GM10248 (cell line): ENCODE measurements at regions not wholly inside any gene's neighbourhood (a gene's known extent, or its start where the extent isn't known, plus 50 kb on each side); places are given as distances from the start of the nearest gene placed in this dataset.
"Not testable (repeated sequence)": the region's sequence is repeated elsewhere in the genome, so short reads cannot be mapped to it uniquely, and the experiment has no call there.

Experiments used
- CTCF ChIA-PET: fragments of 300-600 bp; sonication (Branson Sonifier 250); formaldehyde crosslinking; extraction: SDS; loops from one replicate; lab custom pipeline; 2021; ENCODE audit warnings: antibody characterized with exemption; lab: Yijun Ruan, JAX
- POLR2A ChIA-PET: fragments of 350-650 bp; sonication (Branson Sonifier 250); formaldehyde crosslinking; extraction: SDS; loops from one replicate; lab custom pipeline; 2020; ENCODE audit warnings: antibody characterized with exemption; lab: Yijun Ruan, JAX
- DNase-seq: peaks from one replicate; pipeline ENCODE4 v3.0.0; 2012; ENCODE audit errors: extremely low spot score
- TF ChIP-seq, protein P1 (sequence below): IDR thresholded peaks from 2 replicates; pipeline ENCODE4 v1.5.1; 2012; ENCODE audit warnings: mild to moderate bottlenecking, low read depth; ENCODE audit errors: extremely low read depth, missing control alignments, control extremely low read depth

DNA sequence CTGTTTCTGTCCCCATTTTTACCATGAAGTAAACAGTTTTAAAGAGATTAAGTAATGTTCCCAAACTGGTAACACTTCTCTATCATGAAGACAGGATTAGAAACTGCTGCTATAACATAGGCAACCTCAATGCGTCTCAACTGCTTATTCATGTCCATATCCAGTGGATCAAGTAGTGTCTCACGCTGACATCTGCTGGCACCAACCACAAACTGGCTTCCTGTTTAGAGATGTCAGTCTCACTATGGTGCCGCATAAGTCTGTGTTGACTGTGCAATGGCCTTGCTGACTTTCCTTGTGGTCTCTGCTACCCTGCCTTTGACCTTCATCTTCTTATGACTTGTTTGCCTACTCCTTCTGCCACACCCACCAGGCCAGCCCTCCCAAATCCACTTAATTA, 369.6 kb upstream of the DPP6 start:
- DNase-seq: no peak
- TF ChIP-seq, protein P1, sequence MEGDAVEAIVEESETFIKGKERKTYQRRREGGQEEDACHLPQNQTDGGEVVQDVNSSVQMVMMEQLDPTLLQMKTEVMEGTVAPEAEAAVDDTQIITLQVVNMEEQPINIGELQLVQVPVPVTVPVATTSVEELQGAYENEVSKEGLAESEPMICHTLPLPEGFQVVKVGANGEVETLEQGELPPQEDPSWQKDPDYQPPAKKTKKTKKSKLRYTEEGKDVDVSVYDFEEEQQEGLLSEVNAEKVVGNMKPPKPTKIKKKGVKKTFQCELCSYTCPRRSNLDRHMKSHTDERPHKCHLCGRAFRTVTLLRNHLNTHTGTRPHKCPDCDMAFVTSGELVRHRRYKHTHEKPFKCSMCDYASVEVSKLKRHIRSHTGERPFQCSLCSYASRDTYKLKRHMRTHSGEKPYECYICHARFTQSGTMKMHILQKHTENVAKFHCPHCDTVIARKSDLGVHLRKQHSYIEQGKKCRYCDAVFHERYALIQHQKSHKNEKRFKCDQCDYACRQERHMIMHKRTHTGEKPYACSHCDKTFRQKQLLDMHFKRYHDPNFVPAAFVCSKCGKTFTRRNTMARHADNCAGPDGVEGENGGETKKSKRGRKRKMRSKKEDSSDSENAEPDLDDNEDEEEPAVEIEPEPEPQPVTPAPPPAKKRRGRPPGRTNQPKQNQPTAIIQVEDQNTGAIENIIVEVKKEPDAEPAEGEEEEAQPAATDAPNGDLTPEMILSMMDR: no peak
- CTCF ChIA-PET: no interaction called here
- POLR2A ChIA-PET: no interaction called here

DNA sequence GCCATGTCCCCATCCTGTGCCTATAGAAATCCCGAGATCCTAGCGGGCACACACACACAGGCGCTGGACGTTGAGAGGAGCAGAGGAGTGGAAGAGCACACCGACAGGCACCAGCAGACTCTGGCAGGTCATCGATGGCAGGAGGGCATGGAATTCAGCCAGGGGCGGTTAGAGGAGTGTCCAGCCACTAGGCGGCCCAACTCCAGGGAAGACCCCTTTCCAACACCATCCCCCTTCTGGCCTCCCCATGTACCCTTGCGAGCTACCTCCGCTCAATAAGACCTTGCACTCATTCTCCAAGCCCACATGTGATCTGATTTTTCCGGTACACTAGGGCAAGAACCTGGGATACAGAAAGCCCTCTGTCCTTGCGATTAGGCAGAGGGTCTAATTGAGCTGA, 356.0 kb upstream of the DPP6 start:
- ChIA-PET CTCF (no interaction called here), POLR2A (no interaction called here)
- TF ChIP-seq, protein P1: no peak

DNA sequence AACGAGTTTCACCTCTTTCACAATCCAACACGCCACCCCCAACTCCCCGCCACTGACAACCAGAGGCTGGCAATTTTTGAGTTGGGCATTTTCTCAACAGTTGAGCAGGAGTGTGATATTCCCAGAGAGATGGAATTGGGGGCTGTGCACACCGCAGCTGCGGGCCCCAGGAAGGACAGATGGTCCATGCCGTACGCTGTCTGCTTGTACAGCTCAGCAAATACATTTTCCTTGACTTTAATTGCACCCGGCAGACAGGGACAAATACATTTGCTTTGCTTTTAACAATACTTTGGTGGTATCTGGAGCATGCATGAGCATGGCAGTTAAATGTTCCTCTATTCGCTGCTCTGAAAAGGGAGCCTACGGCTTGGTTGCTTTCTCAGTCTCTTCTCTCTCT, 354.2 kb upstream of the DPP6 start:
- no peak for DNase-seq
- TF ChIP-seq, protein P1: no peak
- CTCF ChIA-PET: no interaction called here
- POLR2A ChIA-PET: no interaction called here

More for the DNA sequence above, 356.0 kb upstream of the DPP6 start:
- no peak for DNase-seq

DNA sequence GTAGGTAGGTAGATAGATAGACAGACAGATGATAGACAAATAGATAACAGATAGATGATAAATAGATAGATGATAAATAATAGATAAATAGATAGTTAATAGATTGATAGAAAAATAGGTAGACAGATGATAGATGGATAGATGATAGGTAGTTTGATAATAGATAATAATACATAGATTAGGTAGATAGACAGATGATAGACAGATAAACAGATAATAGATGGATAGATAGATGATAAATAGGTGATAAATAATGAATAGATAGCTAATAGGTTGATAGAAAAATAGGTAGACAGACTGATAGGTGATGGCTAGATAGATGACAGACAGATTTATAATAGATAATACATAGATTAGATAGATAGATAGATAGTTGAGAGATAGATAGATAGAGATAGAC, 350.5 kb upstream of the DPP6 start:
- CTCF ChIA-PET: no interaction called here
- POLR2A ChIA-PET: no interaction called here
- TF ChIP-seq, protein P1: no peak
- DNase-seq: no peak

DNA sequence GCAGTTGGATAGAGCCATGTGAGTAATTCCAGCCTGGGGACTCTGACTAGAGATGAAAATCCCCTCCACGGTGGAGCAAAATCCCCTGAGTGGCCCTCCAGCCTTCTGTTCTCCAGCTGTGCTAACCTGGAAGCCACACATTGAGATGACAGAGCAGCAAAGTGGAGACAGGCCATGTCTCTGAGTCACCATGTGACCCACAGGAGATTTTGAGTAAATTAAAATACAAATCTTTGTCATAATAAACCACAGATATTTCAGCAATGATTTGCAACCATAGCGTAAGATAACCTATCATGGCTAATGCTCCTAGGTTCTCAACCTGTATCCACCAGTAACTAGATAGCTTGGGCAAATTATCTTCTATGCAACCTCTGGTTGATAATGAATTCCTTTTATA, 328.3 kb upstream of the DPP6 start:
- POLR2A ChIA-PET, CTCF ChIA-PET, DNase-seq: not testable (repeated sequence)

DNA sequence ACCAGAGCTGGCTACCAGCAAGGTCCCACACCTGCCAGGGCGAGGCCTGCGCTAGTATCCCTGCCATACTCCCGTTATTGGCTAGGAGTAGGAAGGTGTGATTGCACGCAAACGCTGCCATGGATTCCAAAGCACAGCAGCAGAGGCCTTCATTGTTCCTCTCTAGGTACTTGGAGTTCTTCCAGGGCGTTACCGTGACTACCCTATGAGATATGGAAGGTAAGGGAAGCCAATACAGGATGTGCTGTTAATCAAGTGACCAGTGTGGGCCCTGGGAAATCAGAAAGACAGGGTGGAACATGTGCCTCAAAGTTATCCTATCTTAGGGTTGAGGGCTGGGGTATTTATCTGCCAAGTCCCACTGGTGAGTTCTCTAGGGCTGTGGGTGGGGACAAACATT, 320.7 kb upstream of the DPP6 start:
- DNase-seq, POLR2A ChIA-PET, CTCF ChIA-PET: not testable (repeated sequence)

DNA sequence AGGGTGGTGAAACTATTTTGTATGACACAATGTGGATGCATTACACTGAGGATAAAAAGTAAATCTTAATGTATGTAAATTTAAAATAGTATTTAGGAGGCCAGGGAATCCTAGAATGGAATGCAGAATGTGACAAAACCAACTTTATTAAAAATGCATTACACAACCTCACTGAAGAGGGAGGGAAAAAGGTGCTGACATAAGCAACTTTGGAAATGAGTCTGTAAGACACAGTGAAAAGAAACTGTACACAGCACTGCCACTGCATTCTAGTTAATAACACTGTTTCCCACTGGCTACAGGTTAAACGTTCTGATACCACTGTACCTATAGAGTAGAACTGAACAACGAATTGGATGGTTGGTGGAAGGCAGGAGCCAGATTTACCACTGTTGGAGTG, 308.8 kb upstream of the DPP6 start:
- POLR2A ChIA-PET, CTCF ChIA-PET, DNase-seq: not testable (repeated sequence)

DNA sequence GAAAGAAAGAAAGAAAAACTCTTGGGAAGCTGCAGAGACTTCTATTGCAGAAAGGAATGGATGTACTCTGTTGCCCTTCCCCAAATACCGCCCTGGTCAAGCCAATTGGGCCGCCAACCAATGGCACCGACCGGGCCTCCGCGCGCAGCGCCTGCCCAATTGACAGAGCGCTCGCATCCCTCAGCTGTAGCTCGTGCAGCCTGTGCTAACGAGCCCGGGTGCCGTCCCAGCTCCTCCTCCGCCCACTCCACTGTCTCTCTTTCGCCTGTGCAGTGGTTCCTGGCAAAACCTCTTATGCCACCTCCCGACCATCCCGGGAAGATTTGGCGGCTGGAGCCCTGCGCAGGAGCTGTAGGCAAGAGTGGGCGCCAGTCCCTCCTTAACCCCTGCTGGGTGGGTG, 304.2 kb upstream of the DPP6 start:
- POLR2A ChIA-PET, CTCF ChIA-PET: not testable (repeated sequence)

DNA sequence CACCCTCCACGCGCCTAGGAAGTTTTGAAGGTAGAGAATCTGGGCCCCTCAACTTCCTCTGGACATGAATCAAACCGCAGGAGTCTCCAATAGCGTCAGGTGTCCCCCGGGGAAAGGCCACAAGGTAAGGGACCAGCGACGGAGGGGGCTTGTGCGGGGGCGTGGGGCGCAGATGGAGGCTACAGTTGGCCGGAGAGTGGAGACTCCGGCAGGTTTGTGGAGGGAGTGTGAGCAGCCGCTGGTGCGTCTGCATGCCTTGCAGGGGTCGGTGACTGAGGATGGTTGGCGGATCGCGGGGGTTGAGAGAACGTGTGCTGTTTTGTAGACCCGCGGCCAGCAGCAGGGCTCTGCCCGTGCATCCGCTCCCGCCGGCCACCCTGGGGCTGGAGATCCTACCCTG, 303.3 kb upstream of the DPP6 start:
- POLR2A ChIA-PET, CTCF ChIA-PET, DNase-seq: not testable (repeated sequence)

More for the DNA sequence above, 304.2 kb upstream of the DPP6 start:
- DNase-seq: not testable (repeated sequence)

DNA sequence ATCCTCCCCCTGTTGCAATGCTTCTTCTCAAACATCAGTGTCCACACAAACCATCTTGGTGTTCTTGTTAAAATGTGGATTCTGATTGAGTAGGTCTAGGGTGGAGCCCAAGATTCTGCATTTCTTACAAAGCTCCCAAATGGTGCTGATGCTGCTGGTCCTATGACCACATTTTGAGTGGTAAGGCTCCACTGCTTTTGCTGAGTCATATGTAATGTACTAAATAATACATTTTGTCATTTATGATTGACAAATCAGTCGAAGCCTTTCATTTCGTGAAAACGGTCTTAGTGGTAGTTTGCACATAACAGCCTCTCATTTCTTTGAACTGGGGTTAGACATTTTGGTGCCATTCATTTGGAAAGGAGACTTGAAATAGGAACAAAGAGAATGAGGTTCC, 286.3 kb upstream of the DPP6 start:
- CTCF ChIA-PET, POLR2A ChIA-PET, DNase-seq: not testable (repeated sequence)

DNA sequence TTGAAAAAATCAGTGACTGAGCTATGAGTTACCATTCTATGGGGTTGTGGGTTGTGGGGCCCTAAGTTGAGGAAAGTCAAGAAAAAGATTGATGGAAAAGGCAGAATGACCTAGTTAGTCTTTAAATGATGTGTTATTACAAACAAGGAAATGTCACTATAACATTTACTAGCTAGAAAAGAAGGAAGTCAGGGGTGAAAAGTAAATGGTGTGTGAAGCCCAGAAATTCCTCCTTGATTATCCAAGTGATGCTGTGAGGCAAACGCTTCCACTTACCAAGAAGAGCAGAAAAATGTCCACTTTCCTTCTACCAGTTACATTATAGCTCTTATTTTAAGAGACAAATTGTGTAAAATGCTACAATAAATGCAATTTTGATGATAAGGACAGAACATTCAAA, 285.3 kb upstream of the DPP6 start:
- CTCF ChIA-PET, POLR2A ChIA-PET: not testable (repeated sequence)

More for the DNA sequence above, 285.3 kb upstream of the DPP6 start:
- not testable (repeated sequence) for DNase-seq
